Esophagus muscularis mucosa (tissue), 4 donors: ENCODE measurements at regions not wholly inside any gene's neighbourhood (a gene's known extent, or its start where the extent isn't known, plus 50 kb on each side); places are given as distances from the start of the nearest gene placed in this dataset.

Experiments used
- EP300 ChIP-seq: sonication (generic); formaldehyde crosslinking; IDR thresholded peaks from one replicate; pipeline ENCODE4 v1.6.1; 2017; ENCODE audit warnings: antibody characterized with exemption
- POLR2A ChIP-seq: fragments of 450-650 bp; IDR thresholded peaks from one replicate; pipeline ENCODE4 v1.6.1; 2017; ENCODE audit warnings: antibody characterized with exemption, moderate library complexity, mild to moderate bottlenecking, low read depth
- TF ChIP-seq, protein P1 (sequence below), 3 experiments: fragments of 200-600 bp in 2 of 3; fragments of 450-650 bp in 1 of 3; sonication (generic) in 2 of 3; IDR thresholded peaks; one replicate each; pipeline ENCODE4 v1.5.1; 2017 to 2019; ENCODE audit warnings: antibody characterized with exemption in 3 of 3, mild to moderate bottlenecking in 2 of 3, moderate library complexity in 1 of 3

DNA sequence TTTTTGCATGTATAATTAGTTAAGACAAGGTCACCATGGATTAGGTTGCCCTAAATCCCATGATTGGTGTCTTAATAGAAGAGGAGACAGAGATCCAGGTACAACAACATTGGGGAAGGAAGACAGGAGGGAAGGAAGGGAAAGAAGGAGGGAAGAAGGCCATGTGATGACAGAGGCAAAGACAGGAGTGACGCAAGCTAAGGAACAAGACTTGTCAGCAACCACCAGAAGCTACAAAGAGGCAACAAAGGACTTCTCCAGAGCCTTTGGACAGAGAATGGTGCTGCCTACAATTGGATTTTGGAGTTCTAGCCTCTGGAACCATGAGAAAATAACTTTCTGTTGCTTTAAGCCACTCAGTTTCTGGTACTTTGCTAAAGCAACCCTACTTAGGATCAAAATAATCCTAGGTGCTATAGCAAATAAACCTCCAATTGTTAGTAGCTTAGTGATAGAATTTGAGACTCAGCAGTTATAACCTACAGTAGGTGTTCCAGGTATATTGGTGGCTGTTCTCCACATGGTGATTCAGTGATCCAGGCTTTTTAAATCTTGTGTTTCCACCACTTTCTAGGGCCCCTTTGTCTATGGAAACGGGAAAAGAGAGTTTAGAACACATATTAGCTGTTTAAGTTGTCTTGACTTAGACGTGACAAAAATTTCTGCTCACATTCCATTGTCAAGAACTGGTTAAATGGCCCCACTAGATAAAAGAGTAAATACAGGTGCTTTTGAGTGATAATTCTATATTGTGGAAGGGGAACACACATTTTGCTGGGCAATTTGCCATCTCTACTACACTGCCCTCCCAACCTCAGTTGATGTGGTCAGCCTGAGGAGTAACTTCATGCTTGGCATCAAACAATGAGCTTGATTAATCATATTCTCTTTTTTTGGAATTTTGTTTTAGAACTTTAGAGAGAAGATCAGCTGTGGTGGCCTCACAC, 70.5 kb upstream of the SP4 start:
- TF ChIP-seq, protein P1, sequence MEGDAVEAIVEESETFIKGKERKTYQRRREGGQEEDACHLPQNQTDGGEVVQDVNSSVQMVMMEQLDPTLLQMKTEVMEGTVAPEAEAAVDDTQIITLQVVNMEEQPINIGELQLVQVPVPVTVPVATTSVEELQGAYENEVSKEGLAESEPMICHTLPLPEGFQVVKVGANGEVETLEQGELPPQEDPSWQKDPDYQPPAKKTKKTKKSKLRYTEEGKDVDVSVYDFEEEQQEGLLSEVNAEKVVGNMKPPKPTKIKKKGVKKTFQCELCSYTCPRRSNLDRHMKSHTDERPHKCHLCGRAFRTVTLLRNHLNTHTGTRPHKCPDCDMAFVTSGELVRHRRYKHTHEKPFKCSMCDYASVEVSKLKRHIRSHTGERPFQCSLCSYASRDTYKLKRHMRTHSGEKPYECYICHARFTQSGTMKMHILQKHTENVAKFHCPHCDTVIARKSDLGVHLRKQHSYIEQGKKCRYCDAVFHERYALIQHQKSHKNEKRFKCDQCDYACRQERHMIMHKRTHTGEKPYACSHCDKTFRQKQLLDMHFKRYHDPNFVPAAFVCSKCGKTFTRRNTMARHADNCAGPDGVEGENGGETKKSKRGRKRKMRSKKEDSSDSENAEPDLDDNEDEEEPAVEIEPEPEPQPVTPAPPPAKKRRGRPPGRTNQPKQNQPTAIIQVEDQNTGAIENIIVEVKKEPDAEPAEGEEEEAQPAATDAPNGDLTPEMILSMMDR (IDR thresholded peaks at IDR 0.05), result no peak
- TF ChIP-seq EP300 (no peak), POLR2A (no peak)
